ENCODE measurements at regions not wholly inside any gene's neighbourhood (a gene's known extent, or its start where the extent isn't known, plus 50 kb on each side); places are given as distances from the start of the nearest gene placed in this dataset.

GRCh38 chr5:107104040-107104995 lies 566.4 kb downstream of the EFNA5 start:
- TF ChIP-seq CTCF (IDR thresholded peaks at IDR 0.05) (peak in 3 of 4 donors; percentile 6 to 18 (median 13)), POLR2A (IDR thresholded peaks at IDR 0.05) (no peak)

All from right lobe of liver (tissue), 4 donors.